NCI-H2196 (cell line): ENCODE measurements at regions not wholly inside any gene's neighbourhood (a gene's known extent, or its start where the extent isn't known, plus 50 kb on each side); places are given as distances from the start of the nearest gene placed in this dataset.
A peak's percentile ranks its signal among the peaks of the same experiment; 100 is the strongest.
"Not testable (repeated sequence)": the region's sequence is repeated elsewhere in the genome, so short reads cannot be mapped to it uniquely, and the experiment has no call there.

Experiments used
- DNase-seq: peaks from one replicate; lab custom pipeline; 2025; ENCODE audit not compliant: unreplicated experiment; lab: John Stamatoyannopoulos, UW

- no peak for DNase-seq
Measured at GRCh38 chrX:45842207-45842925, 641.7 kb upstream of the DIPK2B start.

- no peak for DNase-seq
Measured at GRCh38 chrX:45840411-45840950, 639.8 kb upstream of the DIPK2B start.

- DNase-seq = no peak
Measured at GRCh38 chrX:45830343-45830742, 629.7 kb upstream of the DIPK2B start.

GRCh38 chrX:45824471-45824870, 623.8 kb upstream of the DIPK2B start:
- peak; percentile 9 for DNase-seq

GRCh38 chrX:45823536-45823935, 622.9 kb upstream of the DIPK2B start:
- DNase-seq = no peak

GRCh38 chrX:45822124-45822523, 621.4 kb upstream of the DIPK2B start:
- no peak for DNase-seq

- DNase-seq = no peak
Measured at GRCh38 chrX:45818913-45819312, 618.2 kb upstream of the DIPK2B start.

GRCh38 chrX:45815441-45815840, 614.8 kb upstream of the DIPK2B start:
- DNase-seq = no peak

- DNase-seq = no peak
Measured at GRCh38 chrX:45811326-45811725, 610.6 kb upstream of the DIPK2B start.

GRCh38 chrX:45807572-45808425, 607.1 kb upstream of the DIPK2B start:
- no peak for DNase-seq

GRCh38 chrX:45806410-45807121, 605.9 kb upstream of the DIPK2B start:
- no peak for DNase-seq

GRCh38 chrX:45804276-45804675, 603.6 kb upstream of the DIPK2B start:
- DNase-seq = no peak

- DNase-seq = no peak
Measured at GRCh38 chrX:45803383-45803921, 602.8 kb upstream of the DIPK2B start.

GRCh38 chrX:45801554-45801953, 600.9 kb upstream of the DIPK2B start:
- peak; percentile 8 for DNase-seq

GRCh38 chrX:45800746-45801453, 600.2 kb upstream of the DIPK2B start:
- not testable (repeated sequence) for DNase-seq

- DNase-seq = no peak
Measured at GRCh38 chrX:45799576-45799975, 598.9 kb upstream of the DIPK2B start.

GRCh38 chrX:45795546-45795945, 594.9 kb upstream of the DIPK2B start:
- DNase-seq = no peak

GRCh38 chrX:45794995-45795337, 594.3 kb upstream of the DIPK2B start:
- DNase-seq = no peak

GRCh38 chrX:45794323-45794994, 593.8 kb upstream of the DIPK2B start:
- no peak for DNase-seq

- no peak for DNase-seq
Measured at GRCh38 chrX:45788941-45789348, 588.3 kb upstream of the DIPK2B start.
